Astrocyte of the hippocampus (primary cell): ENCODE measurements at regions not wholly inside any gene's neighbourhood (a gene's known extent, or its start where the extent isn't known, plus 50 kb on each side); places are given as distances from the start of the nearest gene placed in this dataset.

ENCODE experiments used
- DNase-seq: peaks from one replicate; pipeline ENCODE4 v3.0.0; 2011; ENCODE audit warnings: low read depth, low spot score

- no peak for DNase-seq
Measured at GRCh38 chr6:117168296-117169063, 96.9 kb upstream of the VGLL2 start.

GRCh38 chr6:117169064-117169665 is 96.2 kb upstream of the VGLL2 start:
- no peak for DNase-seq

- DNase-seq = no peak
Measured at GRCh38 chr6:117169781-117170281, 95.5 kb upstream of the VGLL2 start.

- no peak for DNase-seq
Measured at GRCh38 chr6:117174835-117175360, 90.5 kb upstream of the VGLL2 start.

- no peak for DNase-seq
Measured at GRCh38 chr6:117188627-117189201, 76.6 kb upstream of the VGLL2 start.

GRCh38 chr6:117191009-117191408 is 74.3 kb upstream of the VGLL2 start:
- no peak for DNase-seq

GRCh38 chr6:117191448-117191847 is 73.9 kb upstream of the VGLL2 start:
- DNase-seq = no peak

GRCh38 chr6:117194271-117194670 is 71.1 kb upstream of the VGLL2 start:
- no peak for DNase-seq

- no peak for DNase-seq
Measured at GRCh38 chr6:117194978-117195377, 70.4 kb upstream of the VGLL2 start.

GRCh38 chr6:117195728-117196127 is 69.6 kb upstream of the VGLL2 start:
- no peak for DNase-seq

GRCh38 chr6:117200067-117200466 is 65.3 kb upstream of the VGLL2 start:
- no peak for DNase-seq

- DNase-seq = no peak
Measured at GRCh38 chr6:117204903-117205302, 60.5 kb upstream of the VGLL2 start.

- DNase-seq = no peak
Measured at GRCh38 chr6:117205876-117206275, 59.5 kb upstream of the VGLL2 start.

- no peak for DNase-seq
Measured at GRCh38 chr6:117206522-117206921, 58.8 kb upstream of the VGLL2 start.

- DNase-seq = peak; percentile 11
Measured at GRCh38 chr6:117206944-117207687, 58.2 kb upstream of the VGLL2 start.

GRCh38 chr6:117210279-117210678 is 55.1 kb upstream of the VGLL2 start:
- DNase-seq = no peak

- DNase-seq = no peak
Measured at GRCh38 chr6:117215353-117216090, 49.8 kb upstream of the VGLL2 start.
